ENCODE measurements at regions not wholly inside any gene's neighbourhood (a gene's known extent, or its start where the extent isn't known, plus 50 kb on each side); places are given as distances from the start of the nearest gene placed in this dataset.
A peak's percentile ranks its signal among the peaks of the same experiment; 100 is the strongest.
"Not testable (repeated sequence)": the region's sequence is repeated elsewhere in the genome, so short reads cannot be mapped to it uniquely, and the experiment has no call there.

- H3K4me1 ChIP-seq (ENCODE audit: control insufficient read depth, insufficient read depth, low read length); H3K27ac ChIP-seq (ENCODE audit: low read depth, low read length); H3K27me3 ChIP-seq (ENCODE audit: control insufficient read depth, insufficient read depth, low read length); H3K9ac ChIP-seq (ENCODE audit: low read length); H3K4me3 ChIP-seq (ENCODE audit: low read depth, low read length); H3K36me3 ChIP-seq (ENCODE audit: control insufficient read depth, insufficient read depth, low read length): not testable (repeated sequence)
- H3K9me3 ChIP-seq (ENCODE audit: control insufficient read depth, insufficient read depth, low read depth, low read length): peaks cover 12% of the 10 kb centered on the region
These were observed 1439.2 kb upstream of the ACVR2A start for GRCh38 chr2:146405402-146406309.

GRCh38 chr2:146403546-146404160 is 1441.2 kb upstream of the ACVR2A start:
- not testable (repeated sequence) for H3K36me3 ChIP-seq (ENCODE audit: control insufficient read depth, insufficient read depth, low read length); H3K4me3 ChIP-seq (ENCODE audit: low read depth, low read length); H3K4me1 ChIP-seq (ENCODE audit: control insufficient read depth, insufficient read depth, low read length); H3K9ac ChIP-seq (ENCODE audit: low read length); H3K27me3 ChIP-seq (ENCODE audit: control insufficient read depth, insufficient read depth, low read length); H3K27ac ChIP-seq (ENCODE audit: low read depth, low read length)
- peaks cover 12% of the 10 kb centered on the region for H3K9me3 ChIP-seq (ENCODE audit: control insufficient read depth, insufficient read depth, low read depth, low read length)

DNA sequence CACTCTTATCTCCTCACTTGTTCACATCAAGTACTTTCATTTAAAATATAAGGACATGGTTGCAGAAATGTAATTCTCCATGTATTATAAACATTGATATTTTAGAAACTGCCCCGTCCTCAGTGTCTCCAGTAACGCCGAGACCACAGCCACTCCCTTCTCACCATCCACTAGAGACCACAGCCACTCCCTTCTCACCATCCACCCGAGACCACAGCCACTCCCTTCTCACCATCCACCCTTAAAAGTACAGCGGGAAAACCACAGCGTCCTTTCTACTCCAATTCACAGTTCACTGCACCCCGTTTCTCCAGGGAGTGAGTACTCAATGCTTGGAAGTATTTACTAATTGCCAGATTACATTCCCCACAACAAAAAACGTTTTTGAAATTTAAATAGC is 1452.2 kb upstream of the ACVR2A start:
- Histone ChIP-seq H3K9me3 (ENCODE audit: control insufficient read depth, insufficient read depth, low read depth, low read length) (no peaks in the 10 kb centered on the region), H3K27ac (ENCODE audit: low read depth, low read length) (no peak overlapping the region), H3K27me3 (ENCODE audit: control insufficient read depth, insufficient read depth, low read length) (no peaks in the 10 kb centered on the region), H3K4me1 (ENCODE audit: control insufficient read depth, insufficient read depth, low read length) (no peaks in the 10 kb centered on the region), H3K36me3 (ENCODE audit: control insufficient read depth, insufficient read depth, low read length) (no peaks in the 10 kb centered on the region), H3K4me3 (ENCODE audit: low read depth, low read length) (peak overlapping the region; percentile 28; the same call in 1 of the 2 replicates), H3K9ac (ENCODE audit: low read length) (no peak overlapping the region)

DNA sequence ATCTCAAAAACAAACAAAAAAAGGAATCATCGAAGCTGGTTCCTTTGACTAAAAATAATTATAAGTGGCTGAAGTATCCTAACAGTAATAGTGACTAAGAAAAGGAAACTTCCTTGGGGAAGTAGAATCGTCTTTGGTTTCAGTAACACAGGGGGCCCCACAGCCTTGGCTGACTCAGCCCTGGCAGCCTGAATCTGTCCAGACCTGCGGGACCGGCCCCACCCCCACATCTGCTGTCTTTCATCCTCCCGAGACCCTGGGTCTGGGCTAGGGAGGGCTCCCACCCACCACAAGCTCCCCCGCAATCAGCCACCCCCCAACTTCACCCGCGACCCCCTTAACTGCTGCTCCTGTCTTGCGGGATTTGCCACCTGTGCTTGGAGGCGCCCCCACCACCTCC is 1452.6 kb upstream of the ACVR2A start:
- Histone ChIP-seq H3K36me3 (ENCODE audit: control insufficient read depth, insufficient read depth, low read length) (no peaks in the 10 kb centered on the region), H3K4me3 (ENCODE audit: low read depth, low read length) (no peak overlapping the region), H3K27ac (ENCODE audit: low read depth, low read length) (no peak overlapping the region), H3K9me3 (ENCODE audit: control insufficient read depth, insufficient read depth, low read depth, low read length) (no peaks in the 10 kb centered on the region), H3K27me3 (ENCODE audit: control insufficient read depth, insufficient read depth, low read length) (no peaks in the 10 kb centered on the region), H3K9ac (ENCODE audit: low read length) (no peak overlapping the region), H3K4me1 (ENCODE audit: control insufficient read depth, insufficient read depth, low read length) (no peaks in the 10 kb centered on the region)

GRCh38 chr2:146388757-146389156 is 1456.1 kb upstream of the ACVR2A start:
- no peak overlapping the region for H3K27ac ChIP-seq (ENCODE audit: low read depth, low read length)
- H3K9me3 ChIP-seq (ENCODE audit: control insufficient read depth, insufficient read depth, low read depth, low read length): no peaks in the 10 kb centered on the region
- H3K9ac ChIP-seq (ENCODE audit: low read length): no peak overlapping the region
- no peaks in the 10 kb centered on the region for H3K27me3 ChIP-seq (ENCODE audit: control insufficient read depth, insufficient read depth, low read length)
- H3K4me1 ChIP-seq (ENCODE audit: control insufficient read depth, insufficient read depth, low read length): no peaks in the 10 kb centered on the region
- no peak overlapping the region for H3K4me3 ChIP-seq (ENCODE audit: low read depth, low read length)
- no peaks in the 10 kb centered on the region for H3K36me3 ChIP-seq (ENCODE audit: control insufficient read depth, insufficient read depth, low read length)

DNA sequence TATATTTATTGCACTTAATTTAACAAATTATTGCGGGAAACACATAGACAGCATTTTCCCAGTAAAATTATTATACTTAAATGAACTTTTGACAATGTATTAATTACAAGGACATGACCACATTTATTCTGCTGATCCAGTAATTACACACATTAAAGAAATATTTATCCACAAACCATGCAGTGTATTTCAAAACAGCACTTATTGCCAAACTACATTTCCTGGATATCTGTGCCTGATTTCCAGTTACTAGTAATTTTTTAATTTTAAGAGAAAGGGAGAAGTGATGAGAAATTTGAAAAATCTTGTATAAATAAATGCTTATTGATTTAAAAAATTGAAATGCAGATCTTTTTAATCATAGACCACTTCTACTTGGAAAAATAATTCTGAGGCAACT is 1458.7 kb upstream of the ACVR2A start:
- Histone ChIP-seq H3K27me3 (ENCODE audit: control insufficient read depth, insufficient read depth, low read length) (no peaks in the 10 kb centered on the region), H3K4me3 (ENCODE audit: low read depth, low read length) (no peak overlapping the region), H3K36me3 (ENCODE audit: control insufficient read depth, insufficient read depth, low read length) (no peaks in the 10 kb centered on the region), H3K9ac (ENCODE audit: low read length) (no peak overlapping the region), H3K27ac (ENCODE audit: low read depth, low read length) (no peak overlapping the region), H3K9me3 (ENCODE audit: control insufficient read depth, insufficient read depth, low read depth, low read length) (no peaks in the 10 kb centered on the region), H3K4me1 (ENCODE audit: control insufficient read depth, insufficient read depth, low read length) (no peaks in the 10 kb centered on the region)

- H3K4me3 ChIP-seq (ENCODE audit: low read depth, low read length): no peak overlapping the region
- H3K9ac ChIP-seq (ENCODE audit: low read length): no peak overlapping the region
- H3K36me3 ChIP-seq (ENCODE audit: control insufficient read depth, insufficient read depth, low read length): no peaks in the 10 kb centered on the region
- H3K9me3 ChIP-seq (ENCODE audit: control insufficient read depth, insufficient read depth, low read depth, low read length): no peaks in the 10 kb centered on the region
- no peaks in the 10 kb centered on the region for H3K27me3 ChIP-seq (ENCODE audit: control insufficient read depth, insufficient read depth, low read length)
- H3K4me1 ChIP-seq (ENCODE audit: control insufficient read depth, insufficient read depth, low read length): no peaks in the 10 kb centered on the region
- H3K27ac ChIP-seq (ENCODE audit: low read depth, low read length): no peak overlapping the region
These were observed 1459.8 kb upstream of the ACVR2A start for GRCh38 chr2:146385031-146385430.

GRCh38 chr2:146376511-146377064 is 1468.2 kb upstream of the ACVR2A start:
- no peaks in the 10 kb centered on the region for H3K4me1 ChIP-seq (ENCODE audit: control insufficient read depth, insufficient read depth, low read length)
- H3K9me3 ChIP-seq (ENCODE audit: control insufficient read depth, insufficient read depth, low read depth, low read length): peaks cover 6% of the 10 kb centered on the region; the same call in 1 of the 2 replicates
- H3K9ac ChIP-seq (ENCODE audit: low read length): no peak overlapping the region
- no peaks in the 10 kb centered on the region for H3K27me3 ChIP-seq (ENCODE audit: control insufficient read depth, insufficient read depth, low read length)
- no peak overlapping the region for H3K4me3 ChIP-seq (ENCODE audit: low read depth, low read length)
- no peak overlapping the region for H3K27ac ChIP-seq (ENCODE audit: low read depth, low read length)
- no peaks in the 10 kb centered on the region for H3K36me3 ChIP-seq (ENCODE audit: control insufficient read depth, insufficient read depth, low read length)

GRCh38 chr2:146374505-146374904 is 1470.3 kb upstream of the ACVR2A start:
- Histone ChIP-seq H3K27ac (ENCODE audit: low read depth, low read length) (no peak overlapping the region), H3K27me3 (ENCODE audit: control insufficient read depth, insufficient read depth, low read length) (no peaks in the 10 kb centered on the region), H3K4me1 (ENCODE audit: control insufficient read depth, insufficient read depth, low read length) (no peaks in the 10 kb centered on the region), H3K9ac (ENCODE audit: low read length) (no peak overlapping the region), H3K4me3 (ENCODE audit: low read depth, low read length) (no peak overlapping the region), H3K36me3 (ENCODE audit: control insufficient read depth, insufficient read depth, low read length) (no peaks in the 10 kb centered on the region), H3K9me3 (ENCODE audit: control insufficient read depth, insufficient read depth, low read depth, low read length) (peaks cover 7% of the 10 kb centered on the region; the same call in 1 of the 2 replicates)

DNA sequence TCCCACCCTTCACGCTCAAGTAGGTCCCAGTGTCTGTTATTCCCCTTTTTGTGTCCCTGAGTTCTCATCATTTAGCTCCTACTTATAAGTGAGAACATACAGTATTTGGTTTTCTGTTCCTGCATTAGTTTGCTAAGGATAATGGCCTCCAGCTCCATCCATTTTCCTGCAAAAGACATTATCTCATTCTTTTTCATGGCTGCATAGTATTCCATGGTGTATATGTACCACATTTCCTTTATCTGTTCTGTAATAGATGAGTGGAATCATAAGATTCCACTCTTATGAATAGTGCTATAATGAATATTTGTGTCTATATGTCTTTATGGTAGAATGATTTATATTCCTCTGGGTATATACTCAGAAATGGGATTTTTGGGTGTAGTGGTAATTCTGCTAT is 1473.5 kb upstream of the ACVR2A start:
- not testable (repeated sequence) for H3K9me3 ChIP-seq (ENCODE audit: control insufficient read depth, insufficient read depth, low read depth, low read length); H3K4me3 ChIP-seq (ENCODE audit: low read depth, low read length); H3K9ac ChIP-seq (ENCODE audit: low read length); H3K27ac ChIP-seq (ENCODE audit: low read depth, low read length); H3K36me3 ChIP-seq (ENCODE audit: control insufficient read depth, insufficient read depth, low read length); H3K27me3 ChIP-seq (ENCODE audit: control insufficient read depth, insufficient read depth, low read length); H3K4me1 ChIP-seq (ENCODE audit: control insufficient read depth, insufficient read depth, low read length)

GRCh38 chr2:146370826-146371225 is 1474.0 kb upstream of the ACVR2A start:
- no peak overlapping the region for H3K27ac ChIP-seq (ENCODE audit: low read depth, low read length)
- no peak overlapping the region for H3K4me3 ChIP-seq (ENCODE audit: low read depth, low read length)
- no peak overlapping the region for H3K9ac ChIP-seq (ENCODE audit: low read length)
- H3K4me1 ChIP-seq (ENCODE audit: control insufficient read depth, insufficient read depth, low read length): no peaks in the 10 kb centered on the region
- no peaks in the 10 kb centered on the region for H3K27me3 ChIP-seq (ENCODE audit: control insufficient read depth, insufficient read depth, low read length)
- H3K36me3 ChIP-seq (ENCODE audit: control insufficient read depth, insufficient read depth, low read length): no peaks in the 10 kb centered on the region
- peaks cover 9% of the 10 kb centered on the region; the same call in 1 of the 2 replicates for H3K9me3 ChIP-seq (ENCODE audit: control insufficient read depth, insufficient read depth, low read depth, low read length)

All from HUES6 (cell line).